Activated naive CD4-positive, alpha-beta T cell treated with anti-CD3 and anti-CD28 coated beads, Interleukin-2, amount 10 ng/mL, durations not matched to agents 7 days and 5 days (primary cell): ENCODE measurements at regions not wholly inside any gene's neighbourhood (a gene's known extent, or its start where the extent isn't known, plus 50 kb on each side); places are given as distances from the start of the nearest gene placed in this dataset.

Source experiments
- CTCF ChIA-PET: fragments of 350-600 bp; sonication (Branson Sonifier 250); formaldehyde crosslinking; loops from one replicate; lab custom pipeline; 2021; ENCODE audit warnings: antibody characterized with exemption; lab: Charles Lee
- DNase-seq: peaks from one replicate; pipeline ENCODE4 v3.0.0-alpha.2; 2020
- H3K27ac Mint-ChIP-seq: one replicate; pipeline ENCODE4 v1.8.0; 2021; ENCODE audit warnings: mild to moderate bottlenecking, moderate library complexity, mixed read lengths
- H3K27me3 Mint-ChIP-seq: one replicate; pipeline ENCODE4 v1.8.0; 2021; ENCODE audit warnings: mild to moderate bottlenecking, mixed read lengths
- H3K36me3 Mint-ChIP-seq: one replicate; pipeline ENCODE4 v1.8.0; 2021; ENCODE audit warnings: mixed read lengths
- H3K4me1 Mint-ChIP-seq: one replicate; pipeline ENCODE4 v1.8.0; 2021; ENCODE audit warnings: mixed read lengths
- H3K4me3 Mint-ChIP-seq: one replicate; pipeline ENCODE4 v1.8.0; 2021; ENCODE audit warnings: mild to moderate bottlenecking, moderate library complexity, mixed read lengths
- H3K9me3 Mint-ChIP-seq: one replicate; pipeline ENCODE4 v1.8.0; 2021; ENCODE audit warnings: mixed read lengths

DNA sequence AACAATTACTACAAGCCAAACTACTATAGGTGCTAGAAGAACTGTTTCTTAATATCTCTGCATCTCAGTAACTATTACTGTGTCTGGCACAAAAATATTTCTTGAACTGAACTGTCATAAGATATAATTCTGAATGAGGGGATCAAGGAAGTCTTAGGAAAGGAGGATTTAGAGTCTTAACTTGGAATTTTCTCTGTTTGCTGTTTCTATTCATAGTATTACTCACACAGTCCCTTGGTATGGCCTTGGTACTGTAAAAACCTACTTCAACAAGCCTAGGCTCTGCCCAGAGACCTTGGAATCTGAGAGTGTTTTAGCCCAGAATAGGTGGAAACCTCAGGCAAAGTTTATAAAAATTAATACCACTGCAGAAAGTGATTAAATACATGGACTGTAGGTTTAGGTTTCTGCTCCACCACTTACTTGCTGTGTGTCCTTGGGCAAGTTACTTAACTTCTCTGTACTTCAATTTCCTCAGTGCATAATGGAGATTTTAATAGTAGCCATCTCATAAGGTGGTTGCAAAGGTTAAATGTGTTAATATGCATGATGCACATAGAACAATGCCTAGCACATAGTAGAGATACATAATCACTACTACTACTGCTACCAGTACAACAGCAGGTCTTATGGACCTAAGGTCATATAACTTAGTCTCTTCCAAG is 87.4 kb upstream of the NFIA start:
- DNase-seq: no peak
- no peaks in the 10 kb centered on the region for H3K9me3 Mint-ChIP-seq
- no peaks in the 10 kb centered on the region for H3K4me1 Mint-ChIP-seq
- CTCF ChIA-PET: no interaction called here
- H3K27ac Mint-ChIP-seq: no peak overlapping the region
- H3K27me3 Mint-ChIP-seq: peaks cover 8% of the 10 kb centered on the region
- no peaks in the 10 kb centered on the region for H3K36me3 Mint-ChIP-seq
- no peak overlapping the region for H3K4me3 Mint-ChIP-seq

DNA sequence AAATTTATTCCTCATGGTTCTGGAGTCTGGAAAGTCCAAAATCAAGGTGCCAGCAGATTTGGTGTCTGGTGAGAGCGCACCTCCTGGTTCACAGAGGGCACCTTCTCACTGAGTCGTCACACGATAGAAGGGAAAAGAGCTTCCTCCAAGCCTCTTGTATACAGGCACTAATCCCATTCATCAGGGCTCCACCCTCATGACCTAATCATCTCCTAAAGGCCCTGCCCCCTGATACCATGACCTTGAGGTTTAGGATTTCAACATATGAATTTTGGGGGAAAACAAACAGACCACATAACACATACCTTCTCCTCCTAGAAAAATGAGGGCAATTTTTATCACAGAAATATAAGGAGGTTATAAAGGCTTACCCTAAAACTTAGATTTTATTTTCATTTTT is 88.0 kb upstream of the NFIA start:
- no peak for DNase-seq
- Mint-ChIP-seq H3K4me3 (no peak overlapping the region), H3K36me3 (no peaks in the 10 kb centered on the region), H3K27ac (no peak overlapping the region), H3K4me1 (no peaks in the 10 kb centered on the region), H3K27me3 (peaks cover 8% of the 10 kb centered on the region), H3K9me3 (no peaks in the 10 kb centered on the region)
- CTCF ChIA-PET: no interaction called here

DNA sequence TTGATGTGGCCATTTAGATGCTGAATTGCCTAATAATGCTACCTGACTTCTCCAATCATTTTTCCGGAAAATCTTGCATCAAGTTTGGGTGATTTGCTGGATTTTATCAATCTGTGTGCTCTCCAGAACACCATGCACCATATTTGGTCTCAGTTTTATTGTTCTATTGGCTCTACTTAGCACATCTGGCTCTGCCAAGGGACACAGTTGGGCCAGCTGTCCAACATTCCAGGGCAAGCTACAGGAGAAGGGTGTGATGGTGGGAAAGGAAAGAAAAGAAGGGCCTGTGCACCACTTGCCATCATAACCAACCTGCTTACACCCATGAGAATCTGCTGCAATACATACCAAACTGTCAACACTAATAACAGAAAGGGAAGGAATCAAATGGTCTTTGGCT is 90.2 kb upstream of the NFIA start:
- Mint-ChIP-seq H3K27ac (no peak overlapping the region), H3K4me1 (no peaks in the 10 kb centered on the region), H3K27me3 (peaks cover 8% of the 10 kb centered on the region), H3K36me3 (no peaks in the 10 kb centered on the region), H3K9me3 (no peaks in the 10 kb centered on the region), H3K4me3 (no peak overlapping the region)
- CTCF ChIA-PET: no interaction called here
- no peak for DNase-seq

DNA sequence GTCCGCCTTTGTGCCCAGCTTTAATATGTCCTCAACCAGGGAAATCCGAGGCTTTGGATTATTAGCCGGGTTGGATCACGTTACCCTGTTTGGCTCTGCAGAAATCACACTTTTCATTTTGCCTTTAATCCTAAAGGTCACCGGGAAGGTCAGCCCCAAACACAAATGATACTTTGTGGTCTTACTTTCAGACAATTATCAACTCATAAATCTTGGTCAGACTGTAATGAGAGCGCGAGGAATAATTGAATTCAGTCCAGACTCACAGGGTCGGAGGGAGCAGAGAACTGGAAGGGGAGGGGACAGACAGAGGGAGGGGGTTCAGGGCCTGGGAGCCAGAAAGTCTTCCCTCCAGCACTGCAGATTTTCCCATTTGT is 91.7 kb upstream of the NFIA start:
- Mint-ChIP-seq H3K4me1 (no peaks in the 10 kb centered on the region), H3K36me3 (no peaks in the 10 kb centered on the region), H3K9me3 (no peaks in the 10 kb centered on the region), H3K27me3 (peaks cover 8% of the 10 kb centered on the region), H3K27ac (no peak overlapping the region), H3K4me3 (no peak overlapping the region)
- DNase-seq: no peak
- CTCF ChIA-PET: no interaction called here

DNA sequence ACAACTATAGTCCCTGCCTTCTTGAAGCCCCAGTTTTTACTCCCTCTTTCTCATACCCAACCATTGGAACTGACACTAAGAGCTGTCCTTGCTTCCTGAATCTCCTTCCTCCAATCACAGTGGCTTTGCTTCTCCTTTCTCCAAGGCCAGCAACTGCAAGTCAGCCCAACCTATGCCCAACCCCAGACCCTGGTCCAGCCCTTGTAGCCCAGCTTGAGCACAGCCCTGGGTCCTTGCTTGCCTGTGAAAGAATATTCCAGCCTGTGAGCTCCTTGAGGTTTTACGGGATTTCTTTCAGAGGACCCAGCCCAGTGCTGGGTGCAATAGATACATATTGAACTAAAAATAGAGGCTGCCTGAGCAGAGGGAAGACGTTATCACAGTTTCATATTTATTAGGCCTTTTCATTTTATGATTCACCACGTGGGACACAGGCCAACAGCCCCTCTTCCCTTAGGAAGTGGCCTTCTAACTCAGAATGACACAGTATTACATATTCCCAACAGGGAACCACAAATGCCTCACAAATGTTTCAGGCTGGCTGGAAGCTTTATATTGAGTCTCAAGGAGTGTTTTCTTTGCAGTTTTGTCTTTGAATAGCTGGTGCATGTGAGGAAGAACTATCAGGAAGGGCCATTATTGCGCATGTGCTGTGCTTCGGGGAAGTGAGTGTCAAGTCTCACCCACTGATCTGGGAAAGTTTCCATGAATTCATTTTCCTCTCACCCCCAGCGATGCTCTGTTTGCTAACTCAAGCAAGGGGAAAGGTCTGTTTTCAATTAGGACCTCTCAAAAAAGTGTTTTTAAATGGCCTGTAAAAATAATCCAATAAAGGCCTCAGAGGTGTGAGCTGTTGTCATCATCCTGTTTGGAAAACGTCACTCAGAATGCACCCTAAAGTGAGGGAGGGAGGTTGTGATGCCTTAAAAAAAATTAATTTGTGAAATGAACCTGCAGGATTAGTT is 92.3 kb upstream of the NFIA start:
- no peak overlapping the region for H3K4me3 Mint-ChIP-seq
- CTCF ChIA-PET: no interaction called here
- no peaks in the 10 kb centered on the region for H3K9me3 Mint-ChIP-seq
- peaks cover 8% of the 10 kb centered on the region for H3K27me3 Mint-ChIP-seq
- DNase-seq: no peak
- H3K27ac Mint-ChIP-seq: no peak overlapping the region
- no peaks in the 10 kb centered on the region for H3K4me1 Mint-ChIP-seq
- no peaks in the 10 kb centered on the region for H3K36me3 Mint-ChIP-seq

DNA sequence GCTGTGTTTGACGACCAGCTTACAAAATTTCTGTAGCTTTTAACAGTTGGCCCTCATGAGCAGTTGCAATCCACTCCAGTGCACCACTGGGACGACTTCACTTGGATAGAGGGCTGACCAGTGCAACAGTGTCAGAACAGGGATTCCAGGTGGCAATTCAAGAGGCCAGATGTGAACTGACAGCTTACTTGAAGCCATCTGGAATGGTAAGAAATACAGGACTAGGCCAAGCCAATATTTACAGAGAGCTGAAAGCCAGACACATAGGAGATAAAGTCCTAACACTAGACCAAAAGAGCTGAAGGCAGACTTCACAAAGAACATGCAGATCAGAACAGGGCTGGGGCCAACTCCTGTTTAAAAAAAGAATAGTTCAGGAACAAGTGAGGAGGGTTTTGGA is 93.5 kb upstream of the NFIA start:
- Mint-ChIP-seq H3K27me3 (peaks cover 5% of the 10 kb centered on the region), H3K9me3 (no peaks in the 10 kb centered on the region), H3K27ac (no peak overlapping the region), H3K4me3 (no peak overlapping the region), H3K4me1 (no peaks in the 10 kb centered on the region), H3K36me3 (no peaks in the 10 kb centered on the region)
- DNase-seq: no peak
- CTCF ChIA-PET: no interaction called here

DNA sequence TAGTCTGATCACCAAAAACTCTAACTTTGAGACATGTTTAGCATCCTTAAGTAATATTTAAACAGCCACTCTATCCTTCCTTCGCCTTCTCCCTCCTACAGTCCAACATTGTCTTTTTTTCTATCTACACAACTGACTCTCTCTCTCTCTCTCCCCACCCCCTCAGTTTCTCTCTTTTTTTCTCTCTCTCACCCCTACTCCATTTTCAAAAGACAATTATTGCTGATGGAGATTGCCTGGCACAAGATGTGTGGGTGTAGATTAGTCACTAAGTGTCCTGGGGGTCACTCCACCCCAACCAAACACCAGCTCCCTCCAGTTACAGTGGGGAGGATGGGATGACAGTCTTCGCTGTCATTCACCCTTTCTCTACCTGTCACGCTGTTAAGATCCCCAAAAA is 94.5 kb upstream of the NFIA start:
- DNase-seq: no peak
- CTCF ChIA-PET: no interaction called here
- Mint-ChIP-seq H3K36me3 (no peaks in the 10 kb centered on the region), H3K27me3 (no peaks in the 10 kb centered on the region), H3K9me3 (no peaks in the 10 kb centered on the region), H3K4me3 (no peak overlapping the region), H3K4me1 (no peaks in the 10 kb centered on the region), H3K27ac (no peak overlapping the region)

DNA sequence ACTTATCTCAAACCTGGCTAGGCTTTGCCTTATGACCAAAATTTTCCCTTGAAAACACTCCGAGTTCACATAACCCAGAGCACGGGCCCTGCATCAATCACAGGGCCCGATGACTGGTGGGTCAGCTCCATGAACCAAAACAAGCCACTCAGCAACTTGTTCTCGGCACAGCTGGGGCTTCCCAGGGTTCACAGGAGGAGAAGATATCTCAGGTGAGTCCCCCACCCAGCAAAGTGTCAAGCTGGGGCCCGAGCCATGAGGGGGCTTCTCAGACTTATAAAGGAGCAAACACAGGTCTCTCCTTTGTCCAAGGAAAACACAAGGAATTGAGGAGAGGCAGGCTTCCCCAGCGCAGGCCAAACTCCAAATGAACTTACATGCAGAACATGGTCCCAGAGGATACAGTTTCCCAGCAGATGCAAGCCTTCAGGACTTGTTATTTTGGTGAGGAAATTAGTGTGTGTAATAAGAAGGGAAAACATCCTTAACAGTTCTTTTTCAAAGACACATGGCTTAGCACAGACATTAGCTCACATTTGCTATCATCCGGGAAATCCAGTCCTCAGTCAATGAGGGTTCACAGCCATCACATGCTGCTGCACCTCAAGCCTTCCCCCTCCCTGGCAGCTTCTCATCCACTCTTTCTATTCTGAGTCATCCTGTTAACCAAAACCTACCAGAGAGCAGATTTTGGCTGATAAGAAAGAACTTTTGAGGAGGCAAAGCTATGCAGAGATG is 98.1 kb upstream of the NFIA start:
- Mint-ChIP-seq H3K4me3 (no peak overlapping the region), H3K27ac (no peak overlapping the region), H3K36me3 (no peaks in the 10 kb centered on the region), H3K27me3 (no peaks in the 10 kb centered on the region), H3K9me3 (no peaks in the 10 kb centered on the region), H3K4me1 (no peaks in the 10 kb centered on the region)
- CTCF ChIA-PET: no interaction called here
- DNase-seq: no peak

DNA sequence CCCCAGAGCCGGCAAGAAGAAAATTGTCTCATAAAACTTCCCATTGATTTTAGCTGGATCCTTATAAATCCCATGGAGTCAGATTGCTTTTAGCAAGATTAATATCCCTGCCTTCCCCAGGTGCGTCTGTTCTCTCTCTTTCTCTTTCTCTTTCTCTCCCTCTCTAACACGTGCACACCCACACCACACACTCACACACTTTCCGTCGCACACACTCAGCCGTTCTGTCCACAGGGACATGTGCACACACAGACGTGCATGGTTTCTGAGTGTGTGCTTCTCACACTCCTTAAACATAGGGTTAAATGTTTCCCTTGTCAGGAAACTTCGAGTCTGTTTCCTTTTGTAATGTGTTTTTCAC is 98.7 kb upstream of the NFIA start:
- CTCF ChIA-PET: no interaction called here
- no peak overlapping the region for H3K4me3 Mint-ChIP-seq
- H3K27ac Mint-ChIP-seq: no peak overlapping the region
- no peaks in the 10 kb centered on the region for H3K36me3 Mint-ChIP-seq
- no peak for DNase-seq
- H3K4me1 Mint-ChIP-seq: no peaks in the 10 kb centered on the region
- H3K9me3 Mint-ChIP-seq: no peaks in the 10 kb centered on the region
- H3K27me3 Mint-ChIP-seq: no peaks in the 10 kb centered on the region

DNA sequence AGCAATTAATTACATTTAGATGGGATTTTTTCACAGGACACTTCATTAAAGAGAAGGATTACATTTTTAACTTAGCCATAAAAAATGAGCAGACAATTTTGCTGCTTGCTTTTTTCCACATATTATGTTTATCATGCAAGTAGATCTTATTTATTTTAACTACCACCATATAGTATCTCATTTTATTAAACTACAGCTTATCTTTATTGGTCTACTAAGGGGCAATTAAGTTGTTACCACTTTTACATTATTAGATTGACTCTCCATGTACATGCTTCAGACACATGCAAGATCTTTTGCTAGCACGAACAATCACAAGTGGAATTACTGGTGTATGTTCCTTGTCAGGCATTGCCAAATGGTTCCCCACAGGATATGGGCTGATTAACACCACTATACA is 99.8 kb upstream of the NFIA start:
- no peaks in the 10 kb centered on the region for H3K27me3 Mint-ChIP-seq
- no peak overlapping the region for H3K4me3 Mint-ChIP-seq
- H3K27ac Mint-ChIP-seq: no peak overlapping the region
- CTCF ChIA-PET: no interaction called here
- H3K4me1 Mint-ChIP-seq: no peaks in the 10 kb centered on the region
- no peaks in the 10 kb centered on the region for H3K36me3 Mint-ChIP-seq
- H3K9me3 Mint-ChIP-seq: no peaks in the 10 kb centered on the region
- no peak for DNase-seq

DNA sequence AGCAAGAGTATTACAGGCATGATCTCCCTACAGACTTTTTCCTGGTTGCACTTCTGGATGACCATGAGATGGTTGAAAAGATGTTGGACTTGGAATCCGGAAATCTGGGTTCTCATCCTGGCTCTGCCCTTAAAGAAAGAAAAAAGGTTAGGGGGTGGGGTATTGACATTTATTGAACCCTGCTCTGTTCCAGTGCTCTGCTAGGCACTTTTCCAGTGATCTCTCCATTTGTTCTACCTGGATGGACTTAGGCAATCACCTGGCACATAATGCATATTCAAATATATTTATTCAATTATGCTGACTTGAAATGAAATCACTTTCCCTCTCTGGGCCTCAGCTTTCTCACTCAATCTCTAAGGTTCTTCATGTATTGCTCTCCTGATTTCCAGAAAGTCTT is 101.0 kb upstream of the NFIA start:
- Mint-ChIP-seq H3K4me1 (no peaks in the 10 kb centered on the region), H3K27ac (no peak overlapping the region), H3K9me3 (no peaks in the 10 kb centered on the region), H3K4me3 (no peak overlapping the region), H3K36me3 (no peaks in the 10 kb centered on the region), H3K27me3 (no peaks in the 10 kb centered on the region)
- no peak for DNase-seq
- CTCF ChIA-PET: interaction anchor here (1.0 kb wide), 1 partner anchor 542 kb away, joined by 3 read pairs; no protein-coding TSS in a partner anchor

DNA sequence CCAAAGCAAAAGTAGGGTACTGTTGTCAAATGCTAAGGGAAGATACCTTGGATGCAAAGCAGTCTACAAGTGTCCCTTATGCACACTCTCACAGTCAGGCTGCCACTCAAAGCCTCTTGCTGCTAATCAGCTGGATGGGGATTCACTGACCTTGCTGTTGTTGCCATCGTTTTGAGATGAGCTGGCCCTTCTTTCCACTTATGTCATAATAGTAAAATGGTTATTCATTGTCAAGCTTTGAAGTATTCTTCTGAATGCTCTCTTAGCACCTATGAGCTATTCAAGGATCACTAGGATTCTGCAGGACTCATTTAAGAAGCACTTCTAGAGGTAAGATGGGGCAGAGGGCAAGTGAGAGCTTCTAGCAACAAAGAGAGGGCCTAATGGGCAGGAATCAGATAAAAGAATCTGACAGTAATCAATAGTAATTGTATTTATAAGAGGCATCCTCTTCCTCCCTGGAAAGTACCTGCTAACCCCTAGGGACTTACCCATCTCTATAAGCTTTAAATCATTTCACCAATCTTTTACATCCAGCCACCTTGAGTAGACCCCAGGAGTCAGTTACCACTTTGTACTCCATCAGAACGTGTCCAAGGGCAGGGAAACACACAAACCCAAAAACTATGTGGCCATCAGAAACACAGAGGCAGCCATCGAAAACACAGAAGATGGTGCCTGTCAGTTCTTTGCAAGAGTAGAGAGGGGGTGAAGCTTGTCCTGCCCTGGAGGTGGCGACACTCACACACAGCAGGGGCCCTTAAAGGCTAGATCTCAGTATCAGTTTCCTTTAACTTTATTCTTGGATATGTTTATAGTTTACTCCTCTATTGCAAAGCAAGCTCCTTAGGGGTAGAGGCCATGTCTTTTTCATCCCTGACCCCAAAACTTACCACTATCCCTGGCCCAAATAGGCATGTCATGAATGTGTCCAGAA is 103.7 kb upstream of the NFIA start:
- H3K9me3 Mint-ChIP-seq: no peaks in the 10 kb centered on the region
- CTCF ChIA-PET: interaction anchor here (1.0 to 1.7 kb wide), 6 partner anchors 64 to 875 kb away, joined by 3 to 13 read pairs (median 4); no protein-coding TSS in a partner anchor
- no peaks in the 10 kb centered on the region for H3K36me3 Mint-ChIP-seq
- H3K4me3 Mint-ChIP-seq: no peak overlapping the region
- H3K27me3 Mint-ChIP-seq: peaks cover 2% of the 10 kb centered on the region
- no peaks in the 10 kb centered on the region for H3K4me1 Mint-ChIP-seq
- peak; percentile 43 for DNase-seq
- no peak overlapping the region for H3K27ac Mint-ChIP-seq

DNA sequence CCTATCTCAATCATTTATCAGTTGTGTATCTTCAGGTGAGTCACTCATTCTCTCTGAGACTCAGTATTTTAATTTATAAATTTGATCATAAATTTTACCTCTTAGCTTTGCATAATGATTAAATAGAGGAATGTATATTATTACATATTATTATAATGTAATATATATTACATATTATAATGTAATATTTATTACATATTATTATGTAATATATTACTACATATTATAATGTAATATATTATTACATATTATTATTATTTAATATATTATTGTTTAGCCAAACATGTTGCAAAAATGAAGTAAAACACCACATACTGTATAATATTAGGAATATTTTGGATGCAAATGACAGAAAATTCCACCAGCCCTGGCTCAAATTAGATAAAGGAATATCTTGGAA is 104.7 kb upstream of the NFIA start:
- no peaks in the 10 kb centered on the region for H3K9me3 Mint-ChIP-seq
- DNase-seq: no peak
- no peaks in the 10 kb centered on the region for H3K4me1 Mint-ChIP-seq
- no peak overlapping the region for H3K27ac Mint-ChIP-seq
- H3K4me3 Mint-ChIP-seq: no peak overlapping the region
- H3K27me3 Mint-ChIP-seq: peaks cover 4% of the 10 kb centered on the region
- H3K36me3 Mint-ChIP-seq: no peaks in the 10 kb centered on the region
- CTCF ChIA-PET: interaction anchor here (0.5 to 1.7 kb wide), 4 partner anchors 65 to 854 kb away, joined by 3 to 4 read pairs (median 3); no protein-coding TSS in a partner anchor
